Esophagus muscularis mucosa (tissue), 4 donors: ENCODE measurements at regions not wholly inside any gene's neighbourhood (a gene's known extent, or its start where the extent isn't known, plus 50 kb on each side); places are given as distances from the start of the nearest gene placed in this dataset.

Source experiments
- DNase-seq: peaks from one replicate; pipeline ENCODE4 v3.0.0-alpha.2; 2017; ENCODE audit errors: extremely low spot score
- H3K27ac ChIP-seq, 4 donors: fragments of 200-600 bp; sonication (generic); replicated peaks in 1 of 4; 1 replicate in 3 of 4; 2 replicates in 1 of 4; pipeline ENCODE4 v1.5.1; 2016 to 2019; ENCODE audit warnings: mild to moderate bottlenecking in 1 of 4
- H3K27me3 ChIP-seq, 4 donors: fragments of 200-600 bp; sonication (generic); one replicate each; pipeline versions ENCODE4 v1.5.1 to v1.6.0; 2016 to 2019
- H3K36me3 ChIP-seq, 4 donors: fragments of 200-600 bp; sonication (generic); one replicate each; pipeline ENCODE4 v1.5.1; 2016 to 2019
- H3K4me1 ChIP-seq, 4 donors: fragments of 200-600 bp; sonication (generic); one replicate each; pipeline ENCODE4 v1.5.1; 2016 to 2019
- H3K4me3 ChIP-seq, 4 donors: fragments of 200-600 bp; sonication (generic); 1 replicate in 2 of 4; 2 replicates in 2 of 4; pipeline ENCODE4 v1.5.1; 2016 to 2019; ENCODE audit warnings: mild to moderate bottlenecking in 4 of 4, moderate library complexity in 1 of 4
- H3K9me3 ChIP-seq, 4 donors: fragments of 200-600 bp; sonication (generic); 1 replicate in 3 of 4; 2 replicates in 1 of 4; pipeline ENCODE4 v1.5.1; 2016 to 2019
- EP300 ChIP-seq: sonication (generic); formaldehyde crosslinking; IDR thresholded peaks from one replicate; pipeline ENCODE4 v1.6.1; 2017; ENCODE audit warnings: antibody characterized with exemption
- POLR2A ChIP-seq: fragments of 450-650 bp; IDR thresholded peaks from one replicate; pipeline ENCODE4 v1.6.1; 2017; ENCODE audit warnings: antibody characterized with exemption, moderate library complexity, mild to moderate bottlenecking, low read depth
- POLR2AphosphoS5 ChIP-seq, 2 donors: sonication (generic); formaldehyde crosslinking; IDR thresholded peaks; one replicate each; pipeline ENCODE4 v1.6.1; 2017; ENCODE audit warnings: antibody characterized with exemption in 2 of 2
- WGBS: methylation state at CpG from one replicate; pipeline ENCODE4 v1.1.5; 2018; 5-methylcytosine and 5-hydroxymethylcytosine counted together
- intact Hi-C: fragments of 100-400 bp; cut with DNase I; formaldehyde crosslinking; loops from one replicate; pipeline ENCODE4 v1.15.1; 2023
- TF ChIP-seq, protein P1 (sequence below), 3 experiments: fragments of 200-600 bp in 2 of 3; fragments of 450-650 bp in 1 of 3; sonication (generic) in 2 of 3; IDR thresholded peaks; one replicate each; pipeline ENCODE4 v1.5.1; 2017 to 2019; ENCODE audit warnings: antibody characterized with exemption in 3 of 3, mild to moderate bottlenecking in 2 of 3, moderate library complexity in 1 of 3

DNA sequence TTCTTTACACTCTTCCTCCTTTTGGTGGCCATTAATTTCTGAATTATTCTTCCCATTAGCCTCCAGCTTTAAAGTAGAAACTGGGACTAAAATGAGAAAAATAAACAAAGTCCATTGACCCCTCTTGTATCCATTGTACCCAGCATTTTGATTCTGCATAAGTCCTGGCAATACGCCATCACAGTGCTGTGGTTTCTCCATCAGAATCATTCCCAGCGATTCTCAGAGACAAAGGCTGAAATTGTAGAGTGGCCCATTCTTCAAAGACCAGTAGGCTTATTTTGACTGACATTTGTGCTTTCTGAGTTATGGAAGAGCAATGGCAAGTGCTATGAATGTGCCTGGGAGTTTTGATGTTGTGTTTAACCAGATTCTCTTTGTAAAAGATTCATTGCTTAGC, 199.3 kb upstream of the GALNT5 start:
- H3K4me3 ChIP-seq, result no peak overlapping the region
- H3K27me3 ChIP-seq, result no peaks in the 10 kb centered on the region
- H3K36me3 ChIP-seq, result no peaks in the 10 kb centered on the region
- intact Hi-C loops, result loop anchor here (10.0 kb wide), 1 partner anchor 723 kb away; the partner anchor contains the start of gene NR4A2
- peaks cover 0 to 11% (median 8%) of the 10 kb centered on the region in 4 donors for H3K4me1 ChIP-seq
- TF ChIP-seq POLR2A (no peak), EP300 (no peak), POLR2AphosphoS5 (IDR thresholded peaks at IDR 0.05) (no peak)
- TF ChIP-seq, protein P1, sequence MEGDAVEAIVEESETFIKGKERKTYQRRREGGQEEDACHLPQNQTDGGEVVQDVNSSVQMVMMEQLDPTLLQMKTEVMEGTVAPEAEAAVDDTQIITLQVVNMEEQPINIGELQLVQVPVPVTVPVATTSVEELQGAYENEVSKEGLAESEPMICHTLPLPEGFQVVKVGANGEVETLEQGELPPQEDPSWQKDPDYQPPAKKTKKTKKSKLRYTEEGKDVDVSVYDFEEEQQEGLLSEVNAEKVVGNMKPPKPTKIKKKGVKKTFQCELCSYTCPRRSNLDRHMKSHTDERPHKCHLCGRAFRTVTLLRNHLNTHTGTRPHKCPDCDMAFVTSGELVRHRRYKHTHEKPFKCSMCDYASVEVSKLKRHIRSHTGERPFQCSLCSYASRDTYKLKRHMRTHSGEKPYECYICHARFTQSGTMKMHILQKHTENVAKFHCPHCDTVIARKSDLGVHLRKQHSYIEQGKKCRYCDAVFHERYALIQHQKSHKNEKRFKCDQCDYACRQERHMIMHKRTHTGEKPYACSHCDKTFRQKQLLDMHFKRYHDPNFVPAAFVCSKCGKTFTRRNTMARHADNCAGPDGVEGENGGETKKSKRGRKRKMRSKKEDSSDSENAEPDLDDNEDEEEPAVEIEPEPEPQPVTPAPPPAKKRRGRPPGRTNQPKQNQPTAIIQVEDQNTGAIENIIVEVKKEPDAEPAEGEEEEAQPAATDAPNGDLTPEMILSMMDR (IDR thresholded peaks at IDR 0.05), result no peak
- no peaks in the 10 kb centered on the region for H3K9me3 ChIP-seq
- WGBS, result 89% methylated on average over 2 of the region's 2 CpGs
- H3K27ac ChIP-seq, result no peak overlapping the region
- no peak for DNase-seq

DNA sequence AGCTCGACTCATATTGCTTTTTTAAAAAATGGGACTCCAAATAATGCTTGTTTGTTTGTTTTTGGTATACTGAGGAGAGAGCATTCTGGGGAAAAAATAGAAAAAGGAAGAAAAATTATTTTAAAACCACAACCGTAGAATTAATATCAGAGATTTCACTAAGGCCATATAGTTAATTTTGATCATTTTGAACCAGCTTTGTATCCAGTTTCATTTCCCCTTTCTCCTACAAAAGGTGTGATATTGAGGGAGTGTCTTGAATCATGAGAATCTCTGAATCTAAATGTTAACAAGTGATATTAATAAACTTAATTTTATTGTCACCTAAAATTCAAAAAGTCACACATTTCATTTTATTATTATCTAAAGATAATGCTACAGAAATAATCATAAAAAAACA, 198.5 kb upstream of the GALNT5 start:
- intact Hi-C loops, result loop anchor here (10.0 kb wide), 1 partner anchor 724 kb away; the partner anchor contains the start of gene NR4A2
- H3K9me3 ChIP-seq, result no peaks in the 10 kb centered on the region
- no peak overlapping the region for H3K27ac ChIP-seq
- DNase-seq, result no peak
- TF ChIP-seq POLR2A (no peak), EP300 (no peak), POLR2AphosphoS5 (IDR thresholded peaks at IDR 0.05) (no peak)
- TF ChIP-seq, protein P1 (IDR thresholded peaks at IDR 0.05), result no peak
- peaks cover 0 to 8% (median 8%) of the 10 kb centered on the region in 4 donors for H3K4me1 ChIP-seq
- H3K36me3 ChIP-seq, result no peaks in the 10 kb centered on the region
- 89% methylated on average over 2 of the region's 2 CpGs for WGBS
- no peak overlapping the region for H3K4me3 ChIP-seq
- no peaks in the 10 kb centered on the region for H3K27me3 ChIP-seq

DNA sequence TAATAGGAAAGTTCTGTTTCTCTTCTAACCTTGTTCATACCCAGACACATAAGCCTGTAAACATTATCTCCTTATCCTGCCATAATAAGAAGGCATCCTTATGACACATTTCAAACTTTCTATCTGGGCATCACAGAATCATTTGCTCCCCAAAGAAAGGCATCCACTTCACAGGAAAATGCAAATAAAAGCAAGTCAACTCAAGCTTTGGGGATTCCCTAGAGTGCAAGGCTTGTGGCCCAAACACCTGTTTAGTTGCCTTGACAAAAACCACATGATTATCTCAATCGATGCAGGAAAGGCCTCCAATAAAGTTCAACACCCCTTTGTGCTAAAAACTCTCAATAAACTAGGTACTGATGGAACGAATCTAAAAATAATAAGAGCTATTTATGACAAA, 195.7 kb upstream of the GALNT5 start:
- no peak overlapping the region for H3K4me3 ChIP-seq
- no peaks in the 10 kb centered on the region for H3K4me1 ChIP-seq
- no peak overlapping the region for H3K27ac ChIP-seq
- intact Hi-C loops, result no loop called here
- no peaks in the 10 kb centered on the region for H3K9me3 ChIP-seq
- H3K27me3 ChIP-seq, result no peaks in the 10 kb centered on the region
- TF ChIP-seq POLR2AphosphoS5 (IDR thresholded peaks at IDR 0.05), result no peak
- TF ChIP-seq, protein P1 (IDR thresholded peaks at IDR 0.05), result no peak
- TF ChIP-seq EP300, result no peak
- TF ChIP-seq POLR2A, result no peak
- no peak for DNase-seq
- 82% methylated on average over 2 of the region's 2 CpGs for WGBS
- no peaks in the 10 kb centered on the region for H3K36me3 ChIP-seq

DNA sequence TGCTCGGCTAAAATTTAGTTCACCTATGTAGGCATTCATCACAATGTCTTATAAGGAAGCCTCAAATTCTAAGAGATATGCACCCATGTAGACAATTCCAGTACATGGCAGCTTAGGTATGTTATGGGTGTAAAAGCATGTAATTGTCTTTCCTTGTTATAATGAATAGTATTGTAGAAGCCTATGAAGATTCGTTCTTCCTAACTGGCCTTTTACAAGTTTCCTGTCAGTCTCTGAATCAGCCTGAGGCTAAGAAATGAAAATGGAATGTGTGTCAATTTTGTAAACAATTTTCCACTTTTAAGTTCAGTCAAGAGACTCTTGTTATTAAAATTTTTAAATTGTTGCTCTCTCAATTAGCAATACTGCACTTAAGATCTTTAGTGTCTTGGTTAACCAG, 189.9 kb upstream of the GALNT5 start:
- intact Hi-C loops, result no loop called here
- no peak for TF ChIP-seq POLR2A
- TF ChIP-seq, protein P1 (IDR thresholded peaks at IDR 0.05), result no peak
- TF ChIP-seq EP300, result no peak
- TF ChIP-seq POLR2AphosphoS5 (IDR thresholded peaks at IDR 0.05), result no peak

DNA sequence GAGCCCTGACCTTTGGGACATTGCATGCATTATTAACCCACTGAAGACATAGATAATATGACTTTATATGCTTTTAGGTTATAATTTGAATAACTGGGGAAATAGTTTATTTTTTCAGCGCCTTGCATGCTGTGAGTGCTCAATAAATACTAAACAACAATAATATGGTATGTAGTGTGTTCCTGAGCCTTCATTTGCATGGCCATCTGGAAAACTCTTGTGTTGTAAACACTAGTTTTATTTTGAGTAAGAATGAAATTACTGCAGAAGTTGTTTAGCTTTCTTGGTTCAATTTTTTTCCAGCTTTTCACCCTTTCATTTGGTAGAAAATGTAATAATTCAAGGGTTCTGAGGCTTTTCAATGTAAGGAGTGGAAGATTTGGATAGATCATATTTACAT, 189.3 kb upstream of the GALNT5 start:
- no peak for DNase-seq
- intact Hi-C loops, result no loop called here
- Histone ChIP-seq H3K4me1 (no peaks in the 10 kb centered on the region), H3K27me3 (no peaks in the 10 kb centered on the region), H3K4me3 (no peak overlapping the region), H3K9me3 (no peaks in the 10 kb centered on the region), H3K36me3 (no peaks in the 10 kb centered on the region), H3K27ac (no peak overlapping the region)
- WGBS, result 85% methylated on average over 1 of the region's 1 CpG
- TF ChIP-seq POLR2AphosphoS5 (IDR thresholded peaks at IDR 0.05) (no peak), EP300 (no peak), POLR2A (no peak)
- TF ChIP-seq, protein P1 (IDR thresholded peaks at IDR 0.05), result no peak

More for the DNA sequence above, 189.9 kb upstream of the GALNT5 start:
- H3K4me3 ChIP-seq, result no peak overlapping the region
- no peaks in the 10 kb centered on the region for H3K27me3 ChIP-seq
- H3K36me3 ChIP-seq, result no peaks in the 10 kb centered on the region
- H3K9me3 ChIP-seq, result no peaks in the 10 kb centered on the region
- DNase-seq, result no peak
- no peak overlapping the region for H3K27ac ChIP-seq
- H3K4me1 ChIP-seq, result no peaks in the 10 kb centered on the region
- WGBS, result 69% methylated on average over 2 of the region's 2 CpGs
